IMR-90 (cell line): ENCODE measurements at regions not wholly inside any gene's neighbourhood (a gene's known extent, or its start where the extent isn't known, plus 50 kb on each side); places are given as distances from the start of the nearest gene placed in this dataset.

ENCODE experiments used
- ATAC-seq: fragments of 200-7000 bp; cut with Tn5 transposase; 2 replicates; pipeline ENCODE4 v1.9.1; 2020; ENCODE audit warnings: low read depth, mild to moderate bottlenecking, moderate library complexity
- BruUV-seq: library from RNA; stranded (reverse); fragments of 400-500 nt; replicated peaks from 2 replicates; lab custom pipeline; 2021; lab: Mats Ljungman, UMichigan
- CTCF ChIA-PET: fragments of 300-600 bp; formaldehyde crosslinking; extraction: SDS; loops from one replicate; lab custom pipeline; 2021; ENCODE audit warnings: antibody characterized with exemption; lab: Yijun Ruan, JAX
- POLR2A ChIA-PET: fragments of 300-600 bp; sonication (Branson Sonifier 250); formaldehyde crosslinking; loops from one replicate; lab custom pipeline; 2022; ENCODE audit warnings: antibody characterized with exemption; ENCODE audit not compliant: unreplicated experiment; lab: Charles Lee
- DNase-seq: peaks from one replicate; pipeline ENCODE4 v3.0.0; 2013
- H2AFZ ChIP-seq: replicated peaks from 2 replicates; pipeline ENCODE3; 2013; ENCODE audit warnings: low read length, mild to moderate bottlenecking; ENCODE audit not compliant: poor library complexity
- H2AK5ac ChIP-seq: 2 replicates; pipeline ENCODE4 v1.6.1; 2013; ENCODE audit warnings: low read depth, low read length, inconsistent platforms
- H2AK9ac ChIP-seq: replicated peaks from 2 replicates; pipeline ENCODE3; 2013; ENCODE audit warnings: mild to moderate bottlenecking, low read depth, low read length, moderate library complexity; ENCODE audit not compliant: poor library complexity
- H2BK120ac ChIP-seq: 2 replicates; pipeline ENCODE4 v1.6.1; 2013; ENCODE audit warnings: low read depth, low read length, inconsistent platforms
- H2BK15ac ChIP-seq: 3 replicates; pipeline ENCODE4 v1.6.1; 2013; ENCODE audit warnings: low read depth, low read length, inconsistent platforms
- H2BK20ac ChIP-seq: 2 replicates; pipeline ENCODE4 v1.6.1; 2013; ENCODE audit warnings: low read depth, mild to moderate bottlenecking, inconsistent platforms, low read length, moderate library complexity
- H2BK5ac ChIP-seq: 2 replicates; pipeline ENCODE4 v1.6.1; 2013; ENCODE audit warnings: mild to moderate bottlenecking, low read depth, low read length, inconsistent platforms; ENCODE audit not compliant: poor library complexity, severe bottlenecking
- H3K14ac ChIP-seq: replicated peaks from 2 replicates; pipeline ENCODE4 v1.6.1; 2013; ENCODE audit warnings: low read depth, low read length, inconsistent platforms
- H3K18ac ChIP-seq: 2 replicates; pipeline ENCODE4 v1.6.1; 2013; ENCODE audit warnings: low read depth, low read length, control low read depth
- H3K23ac ChIP-seq: 2 replicates; pipeline ENCODE4 v1.6.1; 2013; ENCODE audit warnings: low read depth, low read length, inconsistent platforms
- H3K27ac ChIP-seq: 2 replicates; pipeline ENCODE4 v1.5.1; 2013; ENCODE audit warnings: mild to moderate bottlenecking, control low read depth, low read length; ENCODE audit not compliant: insufficient read depth
- H3K27me3 ChIP-seq: 2 replicates; pipeline ENCODE4 v1.6.1; 2013; ENCODE audit warnings: low read length; ENCODE audit not compliant: control insufficient read depth, insufficient read depth
- H3K36me3 ChIP-seq: 2 replicates; pipeline ENCODE4 v1.6.1; 2013; ENCODE audit warnings: low read length, mixed read lengths; ENCODE audit not compliant: control insufficient read depth, insufficient read depth
- H3K4ac ChIP-seq: 2 replicates; pipeline ENCODE4 v1.6.1; 2013; ENCODE audit warnings: low read depth, low read length, inconsistent platforms
- H3K4me1 ChIP-seq: 2 replicates; pipeline ENCODE4 v1.6.1; 2013; ENCODE audit warnings: low read length, mixed read lengths; ENCODE audit not compliant: control insufficient read depth, insufficient read depth
- H3K4me2 ChIP-seq: 2 replicates; pipeline ENCODE4 v1.6.1; 2013; ENCODE audit warnings: low read depth, mild to moderate bottlenecking, control low read depth, low read length, moderate library complexity
- H3K4me3 ChIP-seq: 2 replicates; pipeline ENCODE4 v1.5.1; 2013; ENCODE audit warnings: low read depth, mild to moderate bottlenecking, control low read depth, low read length, moderate library complexity; ENCODE audit not compliant: insufficient read depth
- H3K56ac ChIP-seq: 2 replicates; pipeline ENCODE4 v1.6.1; 2013; ENCODE audit warnings: low read length, inconsistent platforms; ENCODE audit not compliant: insufficient read depth; ENCODE audit errors: extremely low read depth
- H3K79me1 ChIP-seq, 2 experiments: 2 replicates each; pipeline ENCODE4 v1.6.1; 2013; ENCODE audit warnings: low read length in 2 of 2, inconsistent platforms in 1 of 2, low read depth in 1 of 2
- H3K9ac ChIP-seq: 2 replicates; pipeline ENCODE4 v1.6.1; 2013; ENCODE audit warnings: low read depth, low read length, control low read depth
- H3K9me1 ChIP-seq: 2 replicates; pipeline ENCODE4 v1.6.1; 2013; ENCODE audit warnings: low read length, inconsistent platforms; ENCODE audit not compliant: insufficient read depth
- H3K9me3 ChIP-seq: 2 replicates; pipeline ENCODE4 v1.6.1; 2013; ENCODE audit warnings: low read length; ENCODE audit not compliant: control insufficient read depth, insufficient read depth
- H4K20me1 ChIP-seq: 2 replicates; pipeline ENCODE4 v1.6.1; 2013; ENCODE audit warnings: low read length, inconsistent platforms; ENCODE audit not compliant: insufficient read depth
- H4K5ac ChIP-seq: 2 replicates; pipeline ENCODE4 v1.6.1; 2013; ENCODE audit warnings: mild to moderate bottlenecking, low read depth, low read length, control low read depth
- H4K8ac ChIP-seq, 2 experiments: 2 replicates each; pipeline ENCODE4 v1.6.1; 2013; ENCODE audit warnings: low read depth in 2 of 2, low read length in 2 of 2, control low read depth in 1 of 2, inconsistent platforms in 1 of 2
- H4K91ac ChIP-seq: 2 replicates; pipeline ENCODE4 v1.6.1; 2013; ENCODE audit warnings: low read depth, low read length, inconsistent platforms; ENCODE audit not compliant: insufficient read depth
- BHLHE40 ChIP-seq: fragments of 150-350 bp; IDR thresholded peaks from 2 replicates; pipeline ENCODE4 v1.6.1; 2016; ENCODE audit warnings: mild to moderate bottlenecking, low read depth, low read length
- CEBPB ChIP-seq: IDR thresholded peaks from 2 replicates; pipeline ENCODE4 v1.6.1; 2012; ENCODE audit warnings: low read depth, low read length, improper control_type of control experiment
- CHD1 ChIP-seq: IDR thresholded peaks from 2 replicates; pipeline ENCODE4 v1.6.1; 2012; ENCODE audit warnings: low read depth, low read length, improper control_type of control experiment
- CTCF ChIP-seq: conservative IDR thresholded peaks from 2 replicates; pipeline ENCODE4 v1.5.1; 2012; ENCODE audit warnings: mild to moderate bottlenecking, low read depth, low read length, improper control_type of control experiment
- FOS ChIP-seq: fragments of 150-350 bp; IDR thresholded peaks from 2 replicates; pipeline ENCODE4 v1.6.1; 2016; ENCODE audit warnings: low read depth, low read length
- MAFK ChIP-seq: IDR thresholded peaks from 2 replicates; pipeline ENCODE4 v1.6.1; 2012; ENCODE audit warnings: low read depth, low read length, improper control_type of control experiment
- MAZ ChIP-seq: IDR thresholded peaks from 2 replicates; pipeline ENCODE4 v1.6.1; 2012; ENCODE audit warnings: low read depth, mild to moderate bottlenecking, low read length, improper control_type of control experiment, moderate library complexity, borderline replicate concordance
- MXI1 ChIP-seq: IDR thresholded peaks from 2 replicates; pipeline ENCODE4 v1.6.1; 2012; ENCODE audit warnings: low read depth, mild to moderate bottlenecking, low read length, moderate library complexity, borderline replicate concordance
- NFE2L2 ChIP-seq: fragments of 150-350 bp; IDR thresholded peaks from 2 replicates; pipeline ENCODE4 v1.6.1; 2016; ENCODE audit warnings: low read depth, mild to moderate bottlenecking, low read length
- POLR2A ChIP-seq: IDR thresholded peaks from 2 replicates; pipeline ENCODE4 v1.6.1; 2012; ENCODE audit warnings: mild to moderate bottlenecking, low read depth, low read length
- RAD21 ChIP-seq: IDR thresholded peaks from 2 replicates; pipeline ENCODE4 v1.6.1; 2012; ENCODE audit warnings: low read length, improper control_type of control experiment
- RCOR1 ChIP-seq: IDR thresholded peaks from 2 replicates; pipeline ENCODE4 v1.6.1; 2012; ENCODE audit warnings: mild to moderate bottlenecking, low read length, improper control_type of control experiment; ENCODE audit not compliant: insufficient replicate concordance
- RFX5 ChIP-seq: IDR thresholded peaks from 2 replicates; pipeline ENCODE4 v1.8.0; 2012; ENCODE audit warnings: low read depth, mild to moderate bottlenecking, low read length, moderate library complexity
- SMC3 ChIP-seq: fragments of 150-350 bp; IDR thresholded peaks from 2 replicates; pipeline ENCODE4 v1.6.1; 2016; ENCODE audit warnings: low read depth, mild to moderate bottlenecking, antibody characterized with exemption, low read length, moderate library complexity
- USF2 ChIP-seq: fragments of 150-350 bp; IDR thresholded peaks from 2 replicates; pipeline ENCODE4 v1.6.1; 2017; ENCODE audit warnings: mild to moderate bottlenecking, antibody characterized with exemption, low read length, low read depth
- WGBS, 2 experiments: methylation state at CpG; one replicate each; pipeline versions ENCODE4 v1.1.5 to v1.1.7; 2013; ENCODE audit warnings: missing lambda C conversion rate in 2 of 2; ENCODE audit not compliant: insufficient read length in 1 of 2; ENCODE audit errors: extremely low coverage in 2 of 2; 5-methylcytosine and 5-hydroxymethylcytosine counted together
- dilution Hi-C: fragments of 300-500 bp; cut with HindIII; formaldehyde crosslinking; loops from one replicate; pipeline ENCODE4 v1.14.3; 2018; ENCODE audit warnings: low sequenced_read_pairs; ENCODE audit not compliant: unreplicated experiment
- in situ Hi-C: fragments of 300-500 bp; cut with MboI; formaldehyde crosslinking; loops from 3 replicates; pipeline ENCODE4 v1.14.3; 2019; ENCODE audit warnings: low sequenced_read_pairs, inconsistent platforms, mixed read lengths
- intact Hi-C: fragments of 100-400 bp; cut with micrococcal nuclease; formaldehyde crosslinking; loops from 2 replicates; pipeline ENCODE4 v1.10.0; 2022

GRCh38 chr1:67898033-67898726 is 64.9 kb upstream of the GNG12 start:
- intact Hi-C loops = no loop called here
- H3K4me2 ChIP-seq = peak overlapping the region; percentile 47; the same call in 1 of the 2 replicates
- no peaks in the 10 kb centered on the region for H3K79me1 ChIP-seq
- DNase-seq (peak; percentile 52), ATAC-seq (peak; percentile 81)
- H2AK5ac ChIP-seq = peak overlapping the region; percentile 95
- peaks cover 9% of the 10 kb centered on the region for H3K9me1 ChIP-seq
- peak overlapping the region; percentile 77 for H3K4ac ChIP-seq
- in situ Hi-C loops = no loop called here
- H4K20me1 ChIP-seq = no peaks in the 10 kb centered on the region
- no peaks in the 10 kb centered on the region for H3K9me3 ChIP-seq
- peak overlapping the region; percentile 21; the same call in 1 of the 2 replicates for H3K23ac ChIP-seq
- no peak overlapping the region for H3K9ac ChIP-seq
- H3K4me3 ChIP-seq = no peak overlapping the region
- peaks cover 11% of the 10 kb centered on the region for H3K4me1 ChIP-seq
- CTCF ChIA-PET = interaction anchor here (1.3 kb wide), 1 partner anchor 9 kb away, joined by 3 read pairs; no protein-coding TSS in a partner anchor
- peak overlapping the region; percentile 92 for H2BK120ac ChIP-seq
- H4K91ac ChIP-seq = peak overlapping the region; percentile 86
- peak overlapping the region; percentile 58; the same call in 1 of the 2 replicates for H3K27ac ChIP-seq
- 0 out of 2 replicates have a peak overlapping the region, but pooled peaks have one; percentile 8 for H3K56ac ChIP-seq
- H3K27me3 ChIP-seq = no peaks in the 10 kb centered on the region
- no peak overlapping the region for H2AFZ ChIP-seq
- H4K8ac ChIP-seq = peak overlapping the region; percentile 81 to 95
- no TSS peak for BruUV-seq
- H3K36me3 ChIP-seq = no peaks in the 10 kb centered on the region
- H2BK20ac ChIP-seq = peak overlapping the region; percentile 89
- H3K18ac ChIP-seq = peak overlapping the region; percentile 84
- peak overlapping the region; percentile 87; the same call in 1 of the 2 replicates for H3K14ac ChIP-seq
- peak overlapping the region; percentile 67 for H2BK5ac ChIP-seq
- peak overlapping the region; percentile 72; the same call in 2 of the 3 replicates for H2BK15ac ChIP-seq
- peak overlapping the region; percentile 87 for H4K5ac ChIP-seq
- no CpG with 5 or more reads among the region's 4 CpGs for WGBS, 2 experiments
- no peak overlapping the region for H2AK9ac ChIP-seq
- POLR2A ChIA-PET = no interaction called here
- dilution Hi-C loops = no loop called here
- TF ChIP-seq MAZ (no peak), BHLHE40 (no peak), CTCF (no peak), RAD21 (no peak), RFX5 (no peak), FOS (no peak), CEBPB (no peak), RCOR1 (no peak), CHD1 (no peak), MAFK (no peak), MXI1 (no peak), USF2 (no peak), SMC3 (no peak), POLR2A (no peak), NFE2L2 (no peak)
